Adrenal gland (tissue), 9 donors: ENCODE measurements at regions not wholly inside any gene's neighbourhood (a gene's known extent, or its start where the extent isn't known, plus 50 kb on each side); places are given as distances from the start of the nearest gene placed in this dataset.

Source experiments
- DNase-seq, 7 donors: peaks; one replicate each; pipeline ENCODE4 v3.0.0-alpha.2; 2019 to 2020
- H3K27ac ChIP-seq, 5 donors: fragments of 200-600 bp; sonication (generic) in 4 of 5; 1 replicate in 3 of 5; 2 replicates in 2 of 5; pipeline versions ENCODE4 v1.5.1 to v1.8.0; 2016 to 2020; ENCODE audit warnings: mild to moderate bottlenecking in 1 of 5
- H3K27me3 ChIP-seq: fragments of 200-600 bp; 2 replicates; pipeline ENCODE4 v1.8.0; 2021
- H3K36me3 ChIP-seq, 2 donors: fragments of 200-600 bp; replicated peaks in 1 of 2; 1 replicate in 1 of 2; 2 replicates in 1 of 2; pipeline versions ENCODE4 v1.5.1 to v1.8.0; 2018 to 2022
- H3K4me1 ChIP-seq, 2 donors: fragments of 200-600 bp; replicated peaks in 1 of 2; 1 replicate in 1 of 2; 2 replicates in 1 of 2; pipeline versions ENCODE4 v1.5.1 to v1.8.0; 2018 to 2021
- H3K4me3 ChIP-seq, 4 donors: fragments of 200-600 bp; sonication (generic) in 3 of 4; one replicate each; pipeline ENCODE4 v1.5.1; 2016 to 2018
- H3K9me3 ChIP-seq, 3 donors: fragments of 200-600 bp; sonication (generic) in 1 of 3; replicated peaks in 1 of 3; 1 replicate in 2 of 3; 2 replicates in 1 of 3; pipeline versions ENCODE4 v1.5.1 to v1.8.0; 2016 to 2021
- CTCF ChIP-seq, 6 experiments: fragments of 450-650 bp in 4 of 6; fragments of 200-600 bp in 2 of 6; sonication (generic) in 1 of 6; IDR thresholded peaks; 1 replicate in 5 of 6; 2 replicates in 1 of 6; pipeline versions ENCODE4 v1.5.1 to v1.8.0; 2016 to 2021; ENCODE audit warnings: antibody characterized with exemption in 6 of 6, mild to moderate bottlenecking in 2 of 6, moderate library complexity in 1 of 6
- POLR2A ChIP-seq, 2 donors: fragments of 450-650 bp; IDR thresholded peaks; one replicate each; pipeline ENCODE4 v1.6.1; 2017; ENCODE audit warnings: antibody characterized with exemption in 2 of 2, mild to moderate bottlenecking in 2 of 2, moderate library complexity in 1 of 2
- WGBS, 4 donors: extraction: QIAGEN DNeasy Blood & Tissue Kit in 2 of 4; methylation state at CpG; one replicate each; pipeline versions ENCODE4 v1.1.5 to v1.1.7; 2013 to 2017; 5-methylcytosine and 5-hydroxymethylcytosine counted together
- intact Hi-C, 2 donors: fragments of 100-400 bp; cut with DNase I; formaldehyde crosslinking; loops; one replicate each; pipeline versions ENCODE4 v1.14.1 to v1.15.0; 2022 to 2023
- donor health status: healthy with polysubstance abuse.
- donor health status: Bipolar disorder and iron deficiency.
- donor health status: DM: yes; HTN: yes; CAD: no.
- donor health status: DM: no; HTN: no; CAD: no.
- donor health status: DM: no; HTN: no; CAD: no.

- TF ChIP-seq CTCF (IDR thresholded peaks at IDR 0.05) = no peak
- no peak for TF ChIP-seq POLR2A (IDR thresholded peaks at IDR 0.05)
- no peak overlapping the region for H3K27ac ChIP-seq
- no peaks in the 10 kb centered on the region for H3K4me1 ChIP-seq
- no peak for DNase-seq
- intact Hi-C loops = no loop called here
- no peaks in the 10 kb centered on the region for H3K36me3 ChIP-seq
- no peak overlapping the region for H3K4me3 ChIP-seq
- H3K27me3 ChIP-seq = no peaks in the 10 kb centered on the region
- H3K9me3 ChIP-seq = no peaks in the 10 kb centered on the region
Observed at GRCh38 chr7:88492153-88492552, 185.5 kb upstream of the STEAP4 start.

- no peak for DNase-seq
- Histone ChIP-seq H3K9me3 (no peaks in the 10 kb centered on the region), H3K27ac (no peak overlapping the region), H3K36me3 (no peaks in the 10 kb centered on the region), H3K4me1 (no peaks in the 10 kb centered on the region), H3K27me3 (no peaks in the 10 kb centered on the region), H3K4me3 (no peak overlapping the region)
- intact Hi-C loops = no loop called here
- no peak for TF ChIP-seq CTCF (IDR thresholded peaks at IDR 0.05)
- WGBS, 4 donors = 74 to 82% (median 79%) methylated on average over 3 of the region's 3 CpGs
Observed at GRCh38 chr7:88490874-88491273, 184.2 kb upstream of the STEAP4 start.

GRCh38 chr7:88490161-88490560 lies 183.5 kb upstream of the STEAP4 start:
- no peak for DNase-seq
- Histone ChIP-seq H3K4me1 (no peaks in the 10 kb centered on the region), H3K9me3 (no peaks in the 10 kb centered on the region), H3K36me3 (no peaks in the 10 kb centered on the region), H3K27ac (no peak overlapping the region), H3K4me3 (no peak overlapping the region), H3K27me3 (no peaks in the 10 kb centered on the region)
- intact Hi-C loops = no loop called here
- 91 to 98% (median 94%) methylated on average over 5 of the region's 5 CpGs for WGBS, 4 donors
- TF ChIP-seq POLR2A (IDR thresholded peaks at IDR 0.05) (no peak), CTCF (IDR thresholded peaks at IDR 0.05) (no peak)

- Histone ChIP-seq H3K9me3 (no peaks in the 10 kb centered on the region), H3K4me3 (no peak overlapping the region), H3K27me3 (no peaks in the 10 kb centered on the region), H3K27ac (no peak overlapping the region), H3K4me1 (no peaks in the 10 kb centered on the region), H3K36me3 (no peaks in the 10 kb centered on the region)
- TF ChIP-seq CTCF (IDR thresholded peaks at IDR 0.05) = no peak
- no peak for TF ChIP-seq POLR2A (IDR thresholded peaks at IDR 0.05)
- intact Hi-C loops = no loop called here
- no peak for DNase-seq
- 56 to 80% (median 67%) methylated on average over 2 of the region's 2 CpGs for WGBS, 4 donors
Observed at GRCh38 chr7:88485821-88486220, 179.1 kb upstream of the STEAP4 start.
